NB4 (cell line): ENCODE measurements at regions not wholly inside any gene's neighbourhood (a gene's known extent, or its start where the extent isn't known, plus 50 kb on each side); places are given as distances from the start of the nearest gene placed in this dataset.

Source experiments
- CTCF ChIP-seq: IDR thresholded peaks from one replicate; pipeline ENCODE4 v1.5.1; 2012; ENCODE audit warnings: low read depth, low read length
- MAX ChIP-seq: IDR thresholded peaks from 2 replicates; pipeline ENCODE4 v1.6.1; 2011; ENCODE audit warnings: low read depth, low read length

- no peak for TF ChIP-seq CTCF
- TF ChIP-seq MAX: no peak
Observed at GRCh38 chr9:102569436-102569835, 425.7 kb upstream of the CYLC2 start.
